Hematopoietic multipotent progenitor cell treated with erythropoietin and hydrocortisone succinate and interleukin-3 and kit ligand, for 6 days (in vitro differentiated cells): ENCODE measurements at regions not wholly inside any gene's neighbourhood (a gene's known extent, or its start where the extent isn't known, plus 50 kb on each side); places are given as distances from the start of the nearest gene placed in this dataset.

ENCODE experiments used
- DNase-seq: peaks from one replicate; pipeline ENCODE4 v3.0.0-alpha.2; 2015

DNA sequence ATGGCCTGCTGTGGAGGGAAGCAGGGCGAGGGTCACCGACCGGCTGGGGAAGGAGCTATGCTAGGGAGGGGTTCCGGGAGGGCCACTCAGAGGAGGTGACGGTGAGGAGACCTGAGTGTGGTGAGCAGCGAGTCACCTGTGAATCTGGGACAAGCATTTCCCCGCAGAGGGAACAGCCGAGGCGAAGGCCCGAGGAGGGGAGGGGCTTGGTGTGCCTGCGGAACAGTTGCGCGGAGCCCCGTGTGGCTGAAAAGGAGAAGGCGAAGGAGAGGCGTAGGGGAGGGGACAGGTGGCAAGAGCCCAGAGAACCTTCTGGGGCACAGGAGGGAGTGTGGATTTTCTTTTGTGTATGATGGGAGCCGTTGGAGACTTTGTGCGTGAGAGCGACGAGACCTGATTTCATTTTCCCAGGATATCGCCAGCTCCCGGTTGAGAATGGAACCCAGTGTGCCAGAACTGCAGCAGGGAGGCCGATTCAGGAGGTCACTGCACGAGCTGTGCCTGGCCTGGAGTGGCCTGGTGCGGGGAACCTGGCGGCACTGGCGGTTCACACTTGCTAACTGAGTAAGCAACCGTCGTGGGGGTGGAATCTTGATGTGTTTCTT lies 117.7 kb upstream of the ZNF507 start:
- DNase-seq = no peak

DNA sequence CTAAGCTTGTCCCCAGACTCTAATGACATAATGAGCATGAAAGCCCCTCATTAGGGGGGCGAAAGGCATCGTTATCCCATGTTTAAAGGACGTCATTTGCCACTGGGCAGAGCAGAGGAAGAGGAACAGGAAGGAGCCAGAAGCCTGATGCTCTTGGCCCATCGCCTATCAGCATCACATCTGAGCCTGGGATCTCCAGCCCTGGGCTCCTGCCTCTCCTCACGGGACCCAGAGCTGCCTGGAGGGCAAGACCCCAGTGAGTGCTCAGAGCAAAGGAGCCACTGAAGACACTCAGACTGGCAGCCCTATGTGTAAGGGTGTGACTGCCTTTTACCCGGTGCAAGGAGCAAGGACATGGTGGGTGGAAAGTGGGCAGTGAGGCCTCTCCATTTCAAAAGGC lies 115.0 kb upstream of the ZNF507 start:
- no peak for DNase-seq

- DNase-seq = no peak
These were observed 114.4 kb upstream of the ZNF507 start for GRCh38 chr19:32231020-32231419.

- DNase-seq = no peak
These were observed 113.7 kb upstream of the ZNF507 start for GRCh38 chr19:32231691-32232090.

GRCh38 chr19:32232449-32232848 lies 113.0 kb upstream of the ZNF507 start:
- DNase-seq = no peak

DNA sequence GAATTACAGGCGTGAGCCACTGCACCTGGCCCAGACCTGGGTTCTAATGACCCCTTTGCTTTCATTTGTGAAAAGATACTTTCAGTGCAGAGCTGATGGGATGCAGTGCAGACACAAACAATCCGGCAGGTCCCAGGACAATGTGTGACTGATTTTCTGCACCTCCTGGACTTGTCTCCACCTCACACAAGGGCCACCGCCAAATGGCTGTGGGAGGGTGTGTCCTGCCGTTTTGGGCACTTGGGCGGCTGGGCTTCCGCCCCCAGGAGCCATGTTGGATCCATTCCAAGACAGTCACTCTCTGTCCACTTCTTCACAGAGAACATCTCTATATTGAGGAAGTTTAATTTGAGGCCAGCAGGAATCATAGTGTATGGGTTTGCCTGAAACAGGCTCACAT lies 112.3 kb upstream of the ZNF507 start:
- no peak for DNase-seq

DNA sequence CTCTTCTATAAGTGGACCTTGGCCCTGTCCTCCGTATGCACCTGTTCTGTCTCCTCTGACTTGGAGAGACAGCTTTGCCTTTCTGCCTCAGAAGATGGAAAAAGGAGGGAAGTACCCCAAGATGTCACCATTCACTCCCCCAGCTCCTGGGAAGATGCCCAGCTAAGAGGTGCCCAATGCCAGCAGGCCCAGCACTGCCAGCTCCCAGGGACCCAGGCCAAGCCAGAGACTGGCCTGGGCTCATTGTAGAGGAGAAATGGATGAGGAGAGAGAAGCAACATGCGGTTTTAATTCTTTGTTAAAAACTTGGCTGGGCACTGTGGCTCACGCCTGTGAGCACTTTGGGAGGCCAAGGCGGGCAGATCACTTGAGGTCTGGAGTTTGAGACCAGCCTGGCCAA lies 111.5 kb upstream of the ZNF507 start:
- DNase-seq = no peak

DNA sequence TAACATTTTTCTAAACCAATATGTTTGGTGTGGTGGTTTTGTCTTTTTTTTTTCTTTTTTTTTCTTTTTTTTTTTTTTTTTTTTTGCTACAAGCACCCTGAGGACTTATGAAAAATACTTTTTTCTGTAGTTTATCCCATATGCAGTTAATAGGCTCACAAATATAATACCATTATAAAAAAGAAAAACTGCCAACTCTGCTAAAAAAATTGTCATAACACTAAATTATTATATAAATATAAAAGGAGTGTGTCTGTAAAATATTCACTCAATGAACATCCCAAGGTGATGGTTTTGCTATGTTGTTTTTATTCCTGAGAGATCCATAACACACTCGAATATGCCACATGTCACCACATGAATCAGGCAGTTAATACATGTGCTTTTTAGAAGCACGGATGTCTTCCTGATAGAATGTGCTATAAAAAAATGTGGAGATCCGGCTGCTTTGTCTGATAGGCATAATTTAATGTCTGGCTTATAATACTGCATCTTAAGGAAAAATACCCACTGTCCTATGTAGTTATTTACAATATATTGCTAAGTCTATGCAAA lies 110.7 kb upstream of the ZNF507 start:
- DNase-seq = no peak

DNA sequence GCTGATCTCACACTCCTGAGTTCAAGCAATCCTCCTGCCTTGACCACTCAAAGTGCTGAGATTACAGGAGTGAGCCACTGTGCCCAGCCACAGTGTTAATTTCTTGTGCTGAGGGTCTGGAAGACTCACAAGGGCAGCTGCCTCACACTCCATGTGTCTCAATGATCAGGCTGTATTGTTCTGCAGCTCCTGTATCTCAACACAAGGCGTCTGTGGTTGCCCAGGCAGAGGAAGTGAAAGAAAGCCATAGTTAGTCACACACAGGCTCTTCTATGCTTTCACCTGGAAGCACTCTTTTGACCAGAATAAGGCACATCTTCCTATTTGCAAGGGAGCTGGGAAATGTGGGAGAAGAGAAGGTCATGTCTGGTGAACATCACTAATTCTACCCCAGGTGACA lies 107.3 kb upstream of the ZNF507 start:
- no peak for DNase-seq

DNA sequence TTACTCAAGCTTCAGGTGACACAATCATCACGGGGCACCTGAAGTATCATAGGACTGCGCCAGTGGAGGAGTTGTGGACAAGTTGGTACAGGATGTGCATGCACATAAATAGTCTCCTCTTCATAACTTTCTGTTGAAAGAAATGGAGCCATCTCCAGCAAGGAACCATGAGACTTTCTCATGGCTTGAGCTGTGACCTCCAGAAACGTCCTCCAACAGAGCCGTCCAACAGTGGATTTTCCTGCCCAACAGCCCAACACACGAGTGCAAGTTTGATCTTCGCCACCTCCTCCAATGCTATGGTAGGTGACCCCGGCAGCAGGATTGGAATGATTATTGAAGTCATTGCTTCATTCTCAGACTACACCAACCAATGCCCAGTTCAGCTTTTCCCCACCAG lies 105.1 kb upstream of the ZNF507 start:
- no peak for DNase-seq

- DNase-seq = no peak
These were observed 104.1 kb upstream of the ZNF507 start for GRCh38 chr19:32241306-32241705.

GRCh38 chr19:32241932-32242710 lies 103.3 kb upstream of the ZNF507 start:
- DNase-seq = no peak

DNA sequence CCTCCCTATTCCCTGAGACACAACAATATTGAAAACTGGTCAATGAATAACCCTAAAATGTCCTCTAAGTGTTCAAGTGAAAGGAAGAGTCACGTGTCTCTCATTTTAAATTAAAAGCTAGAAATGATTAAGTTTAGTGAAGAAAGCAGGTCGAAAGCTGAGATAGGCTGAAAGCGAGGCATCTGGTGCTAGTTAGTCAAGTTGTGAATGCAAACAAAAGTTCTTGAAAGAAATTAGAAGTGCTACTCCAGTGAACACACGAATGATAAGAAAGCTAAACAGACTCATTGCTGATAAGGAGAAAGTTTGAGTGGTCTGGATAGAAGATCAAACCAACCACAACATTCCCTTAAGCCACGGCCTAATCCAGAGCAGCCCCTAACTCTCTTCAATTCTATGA lies 99.4 kb upstream of the ZNF507 start:
- no peak for DNase-seq

DNA sequence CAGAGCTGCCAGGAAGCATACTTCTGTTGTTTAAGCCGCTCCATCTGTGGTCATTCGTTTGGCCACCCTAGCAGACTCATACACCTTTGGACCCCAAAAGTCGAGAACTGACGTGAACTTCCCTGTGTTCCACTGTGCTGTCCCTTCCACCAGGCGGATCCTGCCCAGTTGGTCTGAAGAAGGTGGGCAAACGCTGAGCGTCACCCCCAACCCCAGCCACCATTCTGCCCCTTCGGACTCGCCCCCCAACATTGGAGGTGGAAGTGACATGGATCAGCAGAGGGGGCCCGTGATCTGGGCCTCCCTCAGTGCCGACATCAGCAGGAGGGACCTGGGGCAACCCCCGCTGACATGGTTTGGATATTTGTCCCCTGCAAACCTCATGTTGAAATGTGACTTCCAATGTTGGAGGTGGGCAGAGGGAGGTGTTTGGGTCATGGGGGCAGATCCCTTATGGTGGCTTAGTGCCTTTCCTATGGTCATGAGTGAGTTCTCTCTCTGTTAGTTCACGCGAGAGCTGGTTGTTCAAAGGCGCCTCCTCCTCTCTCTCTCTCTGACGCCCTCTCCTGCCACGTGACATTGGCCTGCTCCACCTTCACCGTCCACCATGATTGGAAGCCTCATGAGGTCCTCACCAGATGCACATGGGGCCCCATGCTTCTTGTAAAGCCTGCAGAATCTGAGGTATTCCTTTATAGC lies 93.6 kb upstream of the ZNF507 start:
- DNase-seq = no peak

DNA sequence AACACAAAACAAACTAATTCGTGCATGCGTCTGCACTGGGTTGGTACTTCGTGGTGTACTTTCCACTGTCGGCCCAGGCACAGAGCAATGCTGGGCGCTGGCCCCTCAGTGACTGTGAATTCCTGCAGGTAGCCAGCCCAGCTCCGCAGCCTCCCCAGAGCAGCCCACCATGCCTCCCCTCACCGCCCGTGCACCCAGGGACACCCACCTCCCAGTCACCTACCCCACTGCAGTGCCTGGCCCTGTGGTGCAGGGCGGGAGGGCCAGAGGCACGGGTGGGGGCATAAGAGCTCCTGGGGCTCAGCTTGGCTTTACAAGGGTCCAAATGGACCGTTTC lies 93.1 kb upstream of the ZNF507 start:
- DNase-seq = no peak

GRCh38 chr19:32253683-32254508 lies 91.5 kb upstream of the ZNF507 start:
- no peak for DNase-seq

DNA sequence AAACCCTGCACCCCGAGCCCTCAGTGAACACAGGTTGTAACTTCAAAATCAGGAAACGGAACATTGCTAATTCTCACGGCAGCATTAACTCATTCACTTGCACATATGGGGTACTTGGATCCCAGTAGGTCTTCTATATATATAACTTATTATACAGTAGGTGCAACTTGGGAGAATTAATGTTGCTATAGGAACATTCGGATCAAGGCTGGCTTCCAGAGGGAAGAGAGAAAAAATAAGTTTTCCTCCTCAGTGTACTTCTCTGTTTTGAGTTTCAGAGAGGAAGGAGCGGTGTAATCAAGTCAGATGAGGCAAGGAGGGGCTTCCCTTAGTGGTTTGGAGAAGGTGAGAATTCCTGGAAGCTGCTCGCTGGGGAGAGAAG lies 90.9 kb upstream of the ZNF507 start:
- DNase-seq = no peak

DNA sequence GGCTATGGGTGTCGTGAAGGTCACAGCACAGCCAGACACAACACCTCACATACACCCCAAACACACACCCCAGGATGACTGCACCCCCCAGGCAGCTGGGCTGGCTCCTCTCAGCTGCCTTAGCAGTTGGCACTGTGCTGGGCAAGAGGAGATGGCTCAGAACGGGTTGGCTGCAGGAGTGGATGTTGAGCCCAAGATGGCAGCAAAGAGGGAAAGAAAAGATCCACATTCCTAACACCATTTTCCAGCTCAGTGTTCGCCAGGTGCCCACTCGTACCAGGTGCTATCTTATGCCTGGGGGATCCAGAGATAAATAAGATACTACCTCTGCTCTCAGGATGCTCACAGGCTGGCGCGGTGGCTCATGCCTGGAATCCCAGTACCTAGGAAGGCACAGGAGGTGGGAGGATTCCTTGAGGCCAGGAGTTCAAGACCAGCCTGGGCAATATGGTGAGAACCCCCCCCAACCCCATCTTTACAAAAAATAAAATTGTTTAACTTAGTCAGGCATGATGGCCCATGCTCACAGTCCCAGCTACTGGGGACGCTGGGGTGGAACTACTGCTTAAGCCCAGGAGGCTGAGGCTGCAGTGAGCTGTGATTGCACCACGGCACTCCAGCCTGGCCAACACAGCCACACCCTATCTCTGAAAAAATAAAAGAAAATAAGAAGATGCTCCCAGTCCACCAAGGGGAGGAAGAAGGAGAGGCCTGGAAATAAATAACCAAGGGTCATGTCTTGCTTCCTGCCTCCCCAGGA lies 89.7 kb upstream of the ZNF507 start:
- DNase-seq = no peak

DNA sequence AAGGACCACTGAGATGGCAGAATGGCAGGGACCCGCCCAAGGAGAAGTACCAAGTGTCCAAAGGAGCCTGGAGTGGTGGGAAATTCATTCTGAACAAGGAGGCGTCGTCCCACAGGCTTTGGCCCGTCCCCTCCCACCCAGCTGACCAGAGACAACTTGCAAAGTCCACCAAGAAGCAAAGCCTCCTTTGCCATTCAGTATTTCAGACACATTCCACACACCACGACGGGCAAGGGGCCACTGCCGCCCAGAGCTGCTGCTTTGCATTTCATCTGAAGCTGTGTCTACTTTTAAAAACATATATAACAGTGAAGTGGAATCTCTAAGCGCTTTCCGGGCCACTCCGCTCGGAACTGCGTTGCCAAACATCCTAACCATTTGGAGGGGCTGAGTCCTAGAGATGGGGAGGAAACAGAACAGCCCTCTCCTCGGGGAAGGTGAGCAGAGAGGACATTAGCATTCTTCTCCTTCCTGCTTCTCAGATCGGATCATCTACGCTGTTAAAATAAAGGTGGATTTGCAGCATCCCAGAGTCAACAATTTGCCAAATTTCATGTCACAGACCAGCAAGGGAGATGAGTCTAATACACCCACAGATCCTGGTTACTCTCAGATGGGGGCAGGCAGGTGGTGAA lies 89.0 kb upstream of the ZNF507 start:
- no peak for DNase-seq

- DNase-seq = no peak
These were observed 87.9 kb upstream of the ZNF507 start for GRCh38 chr19:32257326-32258073.

GRCh38 chr19:32258167-32258566 lies 87.2 kb upstream of the ZNF507 start:
- DNase-seq = no peak
